GM21447 (cell line): ENCODE measurements at regions not wholly inside any gene's neighbourhood (a gene's known extent, or its start where the extent isn't known, plus 50 kb on each side); places are given as distances from the start of the nearest gene placed in this dataset.
"Not testable (repeated sequence)": the region's sequence is repeated elsewhere in the genome, so short reads cannot be mapped to it uniquely, and the experiment has no call there.

Source experiments
- ATAC-seq: cut with Tn5 transposase; IDR thresholded peaks from one replicate; pipeline ENCODE4 v1.9.1; 2021; ENCODE audit not compliant: unreplicated experiment

- peak; percentile 55 for ATAC-seq
These were observed 125.4 kb upstream of the ANKH start for GRCh38 chr5:14996997-14997396.

GRCh38 chr5:14995229-14995628 is 123.7 kb upstream of the ANKH start:
- ATAC-seq, result no peak

- ATAC-seq, result not testable (repeated sequence)
These were observed 122.0 kb upstream of the ANKH start for GRCh38 chr5:14993459-14994133.

GRCh38 chr5:14992751-14993458 is 121.3 kb upstream of the ANKH start:
- peak; percentile 92 for ATAC-seq

- ATAC-seq, result no peak
These were observed 116.6 kb upstream of the ANKH start for GRCh38 chr5:14988223-14988622.

- no peak for ATAC-seq
These were observed 114.8 kb upstream of the ANKH start for GRCh38 chr5:14986413-14986812.

- no peak for ATAC-seq
These were observed 112.3 kb upstream of the ANKH start for GRCh38 chr5:14983666-14984441.

- no peak for ATAC-seq
These were observed 109.1 kb upstream of the ANKH start for GRCh38 chr5:14980698-14981097.

GRCh38 chr5:14977058-14977685 is 105.6 kb upstream of the ANKH start:
- no peak for ATAC-seq

GRCh38 chr5:14976486-14976885 is 104.9 kb upstream of the ANKH start:
- ATAC-seq, result no peak

GRCh38 chr5:14971873-14972272 is 100.3 kb upstream of the ANKH start:
- no peak for ATAC-seq

- ATAC-seq, result no peak
These were observed 97.2 kb upstream of the ANKH start for GRCh38 chr5:14968796-14969195.

- no peak for ATAC-seq
These were observed 95.6 kb upstream of the ANKH start for GRCh38 chr5:14967166-14967565.

- no peak for ATAC-seq
These were observed 94.2 kb upstream of the ANKH start for GRCh38 chr5:14965815-14966214.

- ATAC-seq, result no peak
These were observed 91.0 kb upstream of the ANKH start for GRCh38 chr5:14962604-14963003.

- ATAC-seq, result no peak
These were observed 88.5 kb upstream of the ANKH start for GRCh38 chr5:14960120-14960462.

GRCh38 chr5:14959399-14960119 is 88.0 kb upstream of the ANKH start:
- ATAC-seq, result no peak

GRCh38 chr5:14958188-14958587 is 86.6 kb upstream of the ANKH start:
- ATAC-seq, result no peak

GRCh38 chr5:14956423-14957046 is 85.0 kb upstream of the ANKH start:
- no peak for ATAC-seq

GRCh38 chr5:14954616-14955343 is 83.2 kb upstream of the ANKH start:
- no peak for ATAC-seq
